ENCODE measurements at regions not wholly inside any gene's neighbourhood (a gene's known extent, or its start where the extent isn't known, plus 50 kb on each side); places are given as distances from the start of the nearest gene placed in this dataset.

GRCh38 chr4:34200535-34200934 is 2043.8 kb downstream of the ARAP2 start:
- no peak overlapping the region for H2BK120ac ChIP-seq (replicated peaks; ENCODE audit: low read depth, low read length)
- H2BK5ac ChIP-seq (ENCODE audit: low read depth, low read length) = no peak overlapping the region
- H3K56ac ChIP-seq (replicated peaks; ENCODE audit: insufficient read length, low read depth, low read length) = no peak overlapping the region
- POLR2A ChIA-PET (ENCODE audit: partially characterized antibody) = no interaction called here
- H3K4me2 ChIP-seq (ENCODE audit: insufficient read depth in 1 of 2, low read depth in 2 of 2, low read length in 2 of 2) = no peak overlapping the region
- no peaks in the 10 kb centered on the region for H4K20me1 ChIP-seq (replicated peaks in 1 of 2; ENCODE audit: control insufficient read depth in 1 of 2, insufficient read depth in 2 of 2, low read length in 2 of 2)
- no peak overlapping the region for H2BK15ac ChIP-seq (ENCODE audit: low read length)
- H3K23me2 ChIP-seq (ENCODE audit: low read depth, low read length) = no peaks in the 10 kb centered on the region
- no peaks in the 10 kb centered on the region for H3K79me2 ChIP-seq (ENCODE audit: control insufficient read depth in 1 of 2, insufficient read depth in 2 of 2, low read length in 2 of 2)
- H3K9ac ChIP-seq (replicated peaks in 1 of 4; ENCODE audit: extremely low read depth in 1 of 4, low read depth in 3 of 4, low read length in 3 of 4) = no peak overlapping the region
- H2BK20ac ChIP-seq (ENCODE audit: low read length) = no peak overlapping the region
- no peaks in the 10 kb centered on the region for H3K27me3 ChIP-seq (replicated peaks in 1 of 4; ENCODE audit: control insufficient read depth in 3 of 4, extremely low read depth in 1 of 4, insufficient read depth in 3 of 4, low read length in 3 of 4)
- no peak overlapping the region for H4K8ac ChIP-seq (ENCODE audit: extremely low read depth, insufficient read depth, low read length)
- H3K9me3 ChIP-seq (ENCODE audit: insufficient read depth in 2 of 2, low read depth in 1 of 2, low read length in 1 of 2) = peaks cover 2 to 3% of the 10 kb centered on the region in 2 experiments; a peak in 2 of 4 replicates
- DNase-seq (ENCODE audit: low read depth in 1 of 2, low spot score in 2 of 2) = no peak
- no peak overlapping the region for H2AFZ ChIP-seq (ENCODE audit: low read length)
- H2BK12ac ChIP-seq (ENCODE audit: low read depth, low read length) = no peak overlapping the region
- CTCF ChIA-PET (ENCODE audit: partially characterized antibody) = no interaction called here
- no peak overlapping the region for H4K5ac ChIP-seq (ENCODE audit: insufficient read length, low read depth, low read length)
- no peaks in the 10 kb centered on the region for H3K36me3 ChIP-seq (ENCODE audit: control insufficient read depth in 2 of 4, insufficient read depth in 4 of 4, low read length in 3 of 4)
- no peak overlapping the region for H3K14ac ChIP-seq (ENCODE audit: insufficient read length)
- FAIRE-seq = no peak
- H3K4me1 ChIP-seq (replicated peaks in 1 of 4; ENCODE audit: control insufficient read depth in 3 of 4, insufficient read depth in 4 of 4, low read length in 3 of 4) = no peaks in the 10 kb centered on the region
- H2AK5ac ChIP-seq (ENCODE audit: low read depth, low read length) = no peak overlapping the region
- no peak overlapping the region for H3K23ac ChIP-seq (ENCODE audit: insufficient read length)
- H4K91ac ChIP-seq (replicated peaks; ENCODE audit: insufficient read length, low read length) = no peak overlapping the region
- no peak overlapping the region for H3K18ac ChIP-seq (ENCODE audit: extremely low read depth, low read length)
- no peak for TF ChIP-seq TCF12 (IDR thresholded peaks at IDR 0.05; ENCODE audit: low read depth, low read length)
- no peak for TF ChIP-seq TAF7 (optimal IDR thresholded peaks at IDR 0.05; ENCODE audit: borderline replicate concordance, low read depth, low read length)
- no peak for TF ChIP-seq EGR1 (IDR thresholded peaks at IDR 0.05; ENCODE audit: borderline replicate concordance, low read depth, low read length)
- TF ChIP-seq EZH2 (IDR thresholded peaks at IDR 0.05; ENCODE audit: low read depth, low read length, severe bottlenecking) = no peak
- no peak for TF ChIP-seq KDM1A (IDR thresholded peaks at IDR 0.05; ENCODE audit: borderline replicate concordance, low read length)
- TF ChIP-seq RAD21 (IDR thresholded peaks at IDR 0.05 in 1 of 2, conservative IDR thresholded peaks at IDR 0.05 in 1 of 2; ENCODE audit: low read depth in 2 of 2, low read length in 2 of 2) = no peak
- no peak overlapping the region for H3K27ac ChIP-seq (ENCODE audit: low read depth, low read length)
- 91% methylated on average over 2 of the region's 2 CpGs; no CpG with 5 or more reads in 1 of the 2 experiments for WGBS, 2 experiments (ENCODE audit: extremely low coverage in 1 of 2, insufficient coverage in 1 of 2, insufficient read length in 1 of 2, insufficient replicate concordance in 2 of 2, low coverage in 1 of 2, low lambda C conversion rate in 2 of 2, missing lambda C conversion rate in 1 of 2)
- no peaks in the 10 kb centered on the region for H3K79me1 ChIP-seq (ENCODE audit: low read depth, low read length)
- no peak overlapping the region for H3K4me3 ChIP-seq (ENCODE audit: extremely low read depth in 1 of 4, insufficient read depth in 2 of 4, low read depth in 3 of 4, low read length in 4 of 4)
- H3K4ac ChIP-seq (replicated peaks; ENCODE audit: insufficient read length, low read depth, low read length) = no peak overlapping the region
